ENCODE measurements at regions not wholly inside any gene's neighbourhood (a gene's known extent, or its start where the extent isn't known, plus 50 kb on each side); places are given as distances from the start of the nearest gene placed in this dataset.
"Not testable (repeated sequence)": the region's sequence is repeated elsewhere in the genome, so short reads cannot be mapped to it uniquely, and the experiment has no call there.

DNA sequence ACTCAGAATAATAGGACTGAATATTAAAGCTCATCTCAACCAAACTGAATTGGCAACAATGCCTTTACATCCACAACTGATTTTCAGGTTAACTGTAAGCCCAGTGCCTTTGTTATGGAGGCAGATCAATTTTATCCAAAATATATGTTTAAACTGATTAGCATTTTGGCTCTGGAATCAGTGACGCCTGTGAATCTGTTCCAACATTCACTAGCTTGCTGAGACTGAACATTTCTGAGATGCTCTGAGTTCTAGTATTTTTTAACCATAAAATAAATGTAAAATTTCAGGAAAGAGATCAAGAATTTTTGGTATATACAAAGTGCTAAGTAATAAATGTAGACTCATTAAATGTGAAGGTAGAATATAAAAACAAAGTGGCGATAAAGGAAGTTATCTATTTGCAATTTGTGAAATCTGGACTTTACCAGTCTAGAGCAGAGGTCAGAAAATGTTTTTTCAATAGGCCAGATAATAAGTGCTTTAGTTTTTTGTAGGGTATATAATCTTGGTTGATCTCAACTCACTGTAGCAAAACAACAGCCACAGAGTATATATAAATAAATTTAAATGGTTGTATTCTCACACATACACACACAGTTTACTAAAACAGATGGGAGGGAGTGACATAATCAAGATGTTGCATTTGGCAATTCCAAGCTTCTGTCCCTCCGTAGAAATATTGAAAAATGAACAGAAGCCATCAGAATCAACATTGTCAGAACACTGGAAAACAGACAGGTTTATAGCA, 560.3 kb downstream of the ZWINT start:
- no peak for DNase-seq (ENCODE audit: low read depth in 1 of 2, low spot score in 1 of 2)
- H3K27me3 ChIP-seq = no peaks in the 10 kb centered on the region
- H3K36me3 ChIP-seq = no peaks in the 10 kb centered on the region
- H3K4me1 ChIP-seq (ENCODE audit: low read depth) = no peaks in the 10 kb centered on the region
- H3K9me3 ChIP-seq (ENCODE audit: low read depth) = no peaks in the 10 kb centered on the region
- H3K27ac ChIP-seq = no peak overlapping the region
- TF ChIP-seq, protein P1, sequence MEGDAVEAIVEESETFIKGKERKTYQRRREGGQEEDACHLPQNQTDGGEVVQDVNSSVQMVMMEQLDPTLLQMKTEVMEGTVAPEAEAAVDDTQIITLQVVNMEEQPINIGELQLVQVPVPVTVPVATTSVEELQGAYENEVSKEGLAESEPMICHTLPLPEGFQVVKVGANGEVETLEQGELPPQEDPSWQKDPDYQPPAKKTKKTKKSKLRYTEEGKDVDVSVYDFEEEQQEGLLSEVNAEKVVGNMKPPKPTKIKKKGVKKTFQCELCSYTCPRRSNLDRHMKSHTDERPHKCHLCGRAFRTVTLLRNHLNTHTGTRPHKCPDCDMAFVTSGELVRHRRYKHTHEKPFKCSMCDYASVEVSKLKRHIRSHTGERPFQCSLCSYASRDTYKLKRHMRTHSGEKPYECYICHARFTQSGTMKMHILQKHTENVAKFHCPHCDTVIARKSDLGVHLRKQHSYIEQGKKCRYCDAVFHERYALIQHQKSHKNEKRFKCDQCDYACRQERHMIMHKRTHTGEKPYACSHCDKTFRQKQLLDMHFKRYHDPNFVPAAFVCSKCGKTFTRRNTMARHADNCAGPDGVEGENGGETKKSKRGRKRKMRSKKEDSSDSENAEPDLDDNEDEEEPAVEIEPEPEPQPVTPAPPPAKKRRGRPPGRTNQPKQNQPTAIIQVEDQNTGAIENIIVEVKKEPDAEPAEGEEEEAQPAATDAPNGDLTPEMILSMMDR (IDR thresholded peaks at IDR 0.05; ENCODE audit: low read depth, low read length) = no peak
- H3K4me3 ChIP-seq = no peak overlapping the region

DNA sequence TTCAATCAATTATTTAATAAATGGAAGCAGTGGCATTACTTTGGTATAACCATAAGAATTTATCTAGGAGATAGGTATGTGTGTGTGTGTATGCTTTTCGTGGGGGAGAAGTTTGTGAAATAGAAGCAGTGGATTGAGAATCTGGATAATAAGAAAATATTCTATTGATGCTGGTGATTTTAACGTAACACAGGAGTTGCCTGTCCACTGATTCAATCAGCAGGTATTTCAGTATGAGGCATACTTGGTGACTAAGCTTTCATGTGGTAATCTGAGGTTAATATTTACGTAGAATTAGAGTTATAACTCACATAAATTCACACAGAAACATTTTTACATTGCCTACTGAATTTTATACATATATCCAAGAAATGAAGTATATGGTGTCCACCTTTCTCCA, 568.0 kb downstream of the ZWINT start:
- Histone ChIP-seq H3K36me3 (no peaks in the 10 kb centered on the region), H3K4me3 (no peak overlapping the region), H3K27ac (no peak overlapping the region), H3K27me3 (no peaks in the 10 kb centered on the region), H3K4me1 (ENCODE audit: low read depth) (no peaks in the 10 kb centered on the region), H3K9me3 (ENCODE audit: low read depth) (no peaks in the 10 kb centered on the region)
- TF ChIP-seq, protein P1 (IDR thresholded peaks at IDR 0.05; ENCODE audit: low read depth, low read length) = no peak
- no peak for DNase-seq (ENCODE audit: low read depth in 1 of 2, low spot score in 1 of 2)

DNA sequence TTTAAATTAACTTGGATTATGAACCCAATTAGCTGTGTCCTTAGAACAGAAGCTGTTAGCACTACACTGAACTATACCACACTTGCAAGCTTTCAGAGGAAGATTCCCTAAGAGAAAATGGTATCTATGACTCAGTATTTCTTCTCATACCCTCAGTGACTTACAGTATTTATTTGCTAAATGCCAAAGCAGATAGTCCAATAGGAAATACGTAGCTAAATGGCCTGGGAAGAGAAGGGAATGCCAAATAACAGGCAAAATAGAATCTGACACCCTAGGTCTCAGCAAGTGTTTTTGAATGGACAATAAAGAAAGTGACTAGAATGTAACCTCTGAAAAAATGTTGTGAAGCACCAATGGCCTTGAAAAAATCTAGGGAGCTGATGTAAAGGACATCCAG, 570.8 kb downstream of the ZWINT start:
- H3K27me3 ChIP-seq; H3K27ac ChIP-seq; H3K36me3 ChIP-seq; H3K9me3 ChIP-seq (ENCODE audit: low read depth); H3K4me1 ChIP-seq (ENCODE audit: low read depth); H3K4me3 ChIP-seq; DNase-seq (ENCODE audit: low read depth in 1 of 2, low spot score in 1 of 2): not testable (repeated sequence)

DNA sequence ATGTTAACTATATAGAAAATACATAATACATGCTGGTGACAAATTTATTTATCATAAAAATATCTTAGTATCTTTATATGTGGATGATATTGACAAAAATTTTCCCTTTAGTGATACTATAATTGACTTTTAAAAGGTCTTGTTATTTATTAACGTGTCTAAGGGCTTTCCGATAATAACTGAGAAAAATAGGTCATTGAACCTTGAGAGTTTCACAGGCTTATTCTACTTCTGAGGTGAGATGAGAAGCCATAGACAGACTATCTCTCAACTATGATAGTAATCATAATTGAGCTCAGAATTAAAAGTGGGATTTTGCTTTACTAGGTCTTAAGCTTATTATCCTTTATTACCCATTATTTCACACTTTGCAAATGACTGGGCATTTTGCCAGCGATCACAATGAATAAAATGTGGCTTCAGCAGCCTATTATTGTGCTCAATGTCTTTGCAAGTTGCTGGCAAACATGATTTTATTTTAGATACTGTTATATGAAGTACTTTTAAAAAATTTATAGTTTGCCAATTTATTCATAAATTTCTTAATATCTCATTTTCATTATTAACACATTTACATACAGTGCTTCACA, 574.5 kb downstream of the ZWINT start:
- TF ChIP-seq, protein P1 (IDR thresholded peaks at IDR 0.05; ENCODE audit: low read depth, low read length) = no peak
- Histone ChIP-seq H3K4me3 (no peak overlapping the region), H3K36me3 (no peaks in the 10 kb centered on the region), H3K27me3 (no peaks in the 10 kb centered on the region), H3K4me1 (ENCODE audit: low read depth) (no peaks in the 10 kb centered on the region), H3K9me3 (ENCODE audit: low read depth) (no peaks in the 10 kb centered on the region), H3K27ac (no peak overlapping the region)
- DNase-seq (ENCODE audit: low read depth in 1 of 2, low spot score in 1 of 2) = no peak

DNA sequence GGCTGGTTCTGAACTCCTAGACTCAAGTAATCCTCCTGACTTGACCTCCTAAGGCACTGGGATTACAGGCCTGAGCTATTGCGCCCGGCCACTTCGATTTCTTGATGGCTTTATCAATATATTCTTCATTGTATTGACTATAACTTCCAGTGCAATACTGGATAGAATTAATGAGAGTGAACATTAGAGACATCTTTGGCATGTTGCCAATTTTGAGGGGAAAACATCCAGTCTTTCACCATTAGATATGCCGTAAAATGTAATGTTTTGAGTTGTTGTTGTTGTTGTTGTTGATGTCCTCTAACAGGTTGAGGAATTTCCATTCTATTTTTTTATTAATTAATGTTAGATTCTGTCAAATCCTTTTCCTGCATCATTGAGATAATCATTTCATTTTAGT, 578.9 kb downstream of the ZWINT start:
- Histone ChIP-seq H3K36me3 (no peaks in the 10 kb centered on the region), H3K4me3 (no peak overlapping the region), H3K4me1 (ENCODE audit: low read depth) (no peaks in the 10 kb centered on the region), H3K9me3 (ENCODE audit: low read depth) (no peaks in the 10 kb centered on the region), H3K27me3 (no peaks in the 10 kb centered on the region), H3K27ac (no peak overlapping the region)
- TF ChIP-seq, protein P1 (IDR thresholded peaks at IDR 0.05; ENCODE audit: low read depth, low read length) = no peak
- DNase-seq (ENCODE audit: low read depth in 1 of 2, low spot score in 1 of 2) = no peak

DNA sequence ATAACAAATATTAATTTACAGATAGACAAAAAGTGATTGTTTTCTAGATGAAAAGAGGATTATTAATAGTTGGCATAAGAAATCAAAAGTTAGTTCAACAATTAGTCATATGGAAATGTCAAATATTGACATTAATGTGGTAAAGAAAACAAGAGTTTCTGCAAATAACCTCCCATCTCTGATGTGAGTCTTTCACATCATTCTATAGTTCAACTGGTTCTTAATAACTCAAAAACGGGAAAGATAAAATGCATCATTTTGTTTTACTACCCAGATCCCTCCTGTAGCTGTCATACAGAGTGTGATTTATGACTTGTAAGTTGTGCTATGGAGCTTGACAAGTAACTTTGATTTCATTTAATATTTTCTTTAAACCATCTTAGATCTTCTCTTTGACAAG, 594.8 kb downstream of the ZWINT start:
- Histone ChIP-seq H3K9me3 (ENCODE audit: low read depth) (no peaks in the 10 kb centered on the region), H3K27me3 (no peaks in the 10 kb centered on the region), H3K4me3 (no peak overlapping the region), H3K36me3 (no peaks in the 10 kb centered on the region), H3K27ac (no peak overlapping the region), H3K4me1 (ENCODE audit: low read depth) (no peaks in the 10 kb centered on the region)
- no peak for DNase-seq (ENCODE audit: low read depth in 1 of 2, low spot score in 1 of 2)
- TF ChIP-seq, protein P1 (IDR thresholded peaks at IDR 0.05; ENCODE audit: low read depth, low read length) = no peak
